DOHH2 (cell line): ENCODE measurements at regions not wholly inside any gene's neighbourhood (a gene's known extent, or its start where the extent isn't known, plus 50 kb on each side); places are given as distances from the start of the nearest gene placed in this dataset.

Experiments
- EZH2phosphoT487 ChIP-seq: fragments of 200-600 bp; sonication (generic); IDR thresholded peaks from 2 replicates; pipeline ENCODE4 v1.6.1; 2017; ENCODE audit warnings: borderline replicate concordance, mild to moderate bottlenecking, antibody characterized with exemption, low read length, moderate library complexity, mixed read lengths
- TF ChIP-seq, protein P1 (sequence below): fragments of 200-600 bp; sonication (generic); IDR thresholded peaks from one replicate; pipeline ENCODE4 v1.5.1; 2014; ENCODE audit warnings: antibody characterized with exemption, mild to moderate bottlenecking, low read depth, low read length; ENCODE audit not compliant: poor library complexity, severe bottlenecking

DNA sequence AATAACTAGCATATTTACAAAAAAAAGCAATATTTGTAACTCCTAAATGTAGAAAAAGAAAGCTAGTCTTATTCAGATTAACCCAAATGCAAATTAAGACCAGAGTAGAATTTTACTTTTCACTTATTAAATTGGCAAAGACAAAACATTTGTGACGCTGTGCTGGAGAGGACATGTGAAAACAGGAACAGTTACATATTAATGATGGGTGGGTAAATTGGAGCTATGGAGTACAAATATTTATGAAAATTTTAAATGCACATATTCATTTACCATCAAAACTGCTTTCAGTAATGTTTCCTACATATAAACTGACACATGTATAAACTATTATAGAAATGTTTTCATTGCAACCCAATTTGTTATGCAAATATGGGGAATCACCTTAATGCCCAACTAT is 278.9 kb upstream of the POU1F1 start:
- TF ChIP-seq, protein P1, sequence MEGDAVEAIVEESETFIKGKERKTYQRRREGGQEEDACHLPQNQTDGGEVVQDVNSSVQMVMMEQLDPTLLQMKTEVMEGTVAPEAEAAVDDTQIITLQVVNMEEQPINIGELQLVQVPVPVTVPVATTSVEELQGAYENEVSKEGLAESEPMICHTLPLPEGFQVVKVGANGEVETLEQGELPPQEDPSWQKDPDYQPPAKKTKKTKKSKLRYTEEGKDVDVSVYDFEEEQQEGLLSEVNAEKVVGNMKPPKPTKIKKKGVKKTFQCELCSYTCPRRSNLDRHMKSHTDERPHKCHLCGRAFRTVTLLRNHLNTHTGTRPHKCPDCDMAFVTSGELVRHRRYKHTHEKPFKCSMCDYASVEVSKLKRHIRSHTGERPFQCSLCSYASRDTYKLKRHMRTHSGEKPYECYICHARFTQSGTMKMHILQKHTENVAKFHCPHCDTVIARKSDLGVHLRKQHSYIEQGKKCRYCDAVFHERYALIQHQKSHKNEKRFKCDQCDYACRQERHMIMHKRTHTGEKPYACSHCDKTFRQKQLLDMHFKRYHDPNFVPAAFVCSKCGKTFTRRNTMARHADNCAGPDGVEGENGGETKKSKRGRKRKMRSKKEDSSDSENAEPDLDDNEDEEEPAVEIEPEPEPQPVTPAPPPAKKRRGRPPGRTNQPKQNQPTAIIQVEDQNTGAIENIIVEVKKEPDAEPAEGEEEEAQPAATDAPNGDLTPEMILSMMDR: no peak
- no peak for TF ChIP-seq EZH2phosphoT487
